DND-41 (cell line): ENCODE measurements at regions not wholly inside any gene's neighbourhood (a gene's known extent, or its start where the extent isn't known, plus 50 kb on each side); places are given as distances from the start of the nearest gene placed in this dataset.

Experiments
- ATAC-seq: fragments of 200-7000 bp; cut with Tn5 transposase; 3 replicates; pipeline ENCODE4 v1.9.1; 2021; ENCODE audit warnings: low read depth; ENCODE audit not compliant: insufficient read depth
- DNase-seq: peaks from one replicate; pipeline ENCODE4 v3.0.0-alpha.2; 2020
- H2AFZ ChIP-seq: 2 replicates; pipeline ENCODE4 v1.6.0; 2012; ENCODE audit warnings: low read depth, low read length
- H3K27ac ChIP-seq: 2 replicates; pipeline ENCODE4 v1.5.1; 2012; ENCODE audit warnings: low read length, inconsistent platforms
- H3K27me3 ChIP-seq: fragments of 200-600 bp; sonication (generic); 2 replicates; pipeline ENCODE4 v1.6.0; 2012; ENCODE audit warnings: low read length, mild to moderate bottlenecking, inconsistent platforms; ENCODE audit not compliant: insufficient read depth, poor library complexity
- H3K36me3 ChIP-seq: 2 replicates; pipeline ENCODE4 v1.5.1; 2012; ENCODE audit warnings: low read length, inconsistent platforms; ENCODE audit not compliant: insufficient read depth
- H3K4me1 ChIP-seq: 2 replicates; pipeline ENCODE4 v1.5.1; 2012; ENCODE audit warnings: mild to moderate bottlenecking, low read length; ENCODE audit not compliant: insufficient read depth
- H3K4me2 ChIP-seq: 2 replicates; pipeline ENCODE4 v1.6.0; 2012; ENCODE audit warnings: mild to moderate bottlenecking, moderate library complexity, low read length, inconsistent platforms; ENCODE audit not compliant: insufficient read depth
- H3K4me3 ChIP-seq, 2 experiments: fragments of 200-600 bp in 1 of 2; shearing (Covaris generic) in 1 of 2; 2 replicates each; pipeline ENCODE4 v1.5.1; 2012 to 2016; ENCODE audit warnings: inconsistent platforms in 2 of 2, low read length in 2 of 2, mild to moderate bottlenecking in 2 of 2, low read depth in 1 of 2, moderate library complexity in 1 of 2
- H3K79me2 ChIP-seq: 2 replicates; pipeline ENCODE4 v1.6.0; 2012; ENCODE audit warnings: low read length, inconsistent platforms; ENCODE audit not compliant: insufficient read depth
- H3K9ac ChIP-seq: 2 replicates; pipeline ENCODE4 v1.6.0; 2012; ENCODE audit warnings: low read depth, mild to moderate bottlenecking, inconsistent platforms, low read length, moderate library complexity
- H3K9me3 ChIP-seq: 2 replicates; pipeline ENCODE4 v1.5.1; 2012; ENCODE audit warnings: low read length, moderate library complexity, mild to moderate bottlenecking, inconsistent platforms; ENCODE audit not compliant: insufficient read depth, severe bottlenecking
- H4K20me1 ChIP-seq: 2 replicates; pipeline ENCODE4 v1.6.0; 2012; ENCODE audit warnings: low read length; ENCODE audit not compliant: insufficient read depth
- CTCF ChIP-seq: IDR thresholded peaks from 2 replicates; pipeline ENCODE4 v1.5.1; 2012; ENCODE audit warnings: borderline replicate concordance, low read length, moderate library complexity, mild to moderate bottlenecking; ENCODE audit not compliant: poor library complexity, severe bottlenecking; ENCODE audit errors: extremely low read depth
- EZH2 ChIP-seq: IDR thresholded peaks from 3 replicates; pipeline ENCODE4 v1.6.1; 2012; ENCODE audit warnings: borderline replicate concordance, low read depth, mild to moderate bottlenecking, moderate library complexity, low read length, inconsistent platforms; ENCODE audit not compliant: severe bottlenecking

- TF ChIP-seq EZH2 = no peak
- no peak for TF ChIP-seq CTCF
- H3K36me3 ChIP-seq = no peaks in the 10 kb centered on the region
- no peak overlapping the region for H2AFZ ChIP-seq
- no peaks in the 10 kb centered on the region for H3K4me1 ChIP-seq
- H3K79me2 ChIP-seq = no peaks in the 10 kb centered on the region
- DNase-seq = no peak
- no peaks in the 10 kb centered on the region for H4K20me1 ChIP-seq
- ATAC-seq = no peak
- H3K9me3 ChIP-seq = peaks cover under 1% of the 10 kb centered on the region
- no peak overlapping the region for H3K4me3 ChIP-seq
- no peaks in the 10 kb centered on the region for H3K27me3 ChIP-seq
- H3K27ac ChIP-seq = no peak overlapping the region
- H3K9ac ChIP-seq = no peak overlapping the region
- H3K4me2 ChIP-seq = no peak overlapping the region
These were observed 134.2 kb upstream of the LIPC start for GRCh38 chr15:58297639-58298038.

- ATAC-seq = no peak
- H2AFZ ChIP-seq = no peak overlapping the region
- H3K4me1 ChIP-seq = no peaks in the 10 kb centered on the region
These were observed 132.6 kb upstream of the LIPC start for GRCh38 chr15:58298879-58299850.

DNA sequence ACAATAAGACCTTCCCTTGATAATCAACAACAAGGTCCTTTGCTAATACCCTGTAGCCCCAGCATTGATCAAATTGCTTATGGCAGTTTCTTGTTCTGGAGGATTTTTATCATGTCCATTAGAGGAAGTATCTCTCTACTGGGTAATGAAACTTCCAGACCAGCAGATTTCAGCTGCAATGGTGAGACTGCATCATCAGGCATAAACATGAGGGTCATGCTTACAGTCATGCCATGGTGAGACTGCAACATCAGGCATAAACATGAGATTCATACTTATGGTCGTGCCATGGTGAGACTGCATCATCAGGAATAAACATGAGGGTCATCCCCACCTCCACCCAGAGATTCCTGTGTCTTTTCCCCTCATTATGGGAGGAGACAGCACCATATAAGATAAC lies 129.0 kb upstream of the LIPC start:
- Histone ChIP-seq H2AFZ (no peak overlapping the region), H3K4me1 (peaks cover 15% of the 10 kb centered on the region), H3K79me2 (no peaks in the 10 kb centered on the region), H3K9ac (no peak overlapping the region), H3K27me3 (no peaks in the 10 kb centered on the region), H3K36me3 (no peaks in the 10 kb centered on the region), H3K9me3 (no peaks in the 10 kb centered on the region), H3K4me2 (no peak overlapping the region), H4K20me1 (no peaks in the 10 kb centered on the region), H3K4me3 (no peak overlapping the region), H3K27ac (no peak overlapping the region)
- TF ChIP-seq EZH2 = no peak
- no peak for TF ChIP-seq CTCF
- DNase-seq (no peak), ATAC-seq (no peak)

More at GRCh38 chr15:58298879-58299850, 132.6 kb upstream of the LIPC start:
- no peak overlapping the region for H3K9ac ChIP-seq
- no peak overlapping the region for H3K27ac ChIP-seq
- no peak for DNase-seq
- no peak overlapping the region for H3K4me3 ChIP-seq
- no peaks in the 10 kb centered on the region for H3K9me3 ChIP-seq
- no peaks in the 10 kb centered on the region for H4K20me1 ChIP-seq
- no peaks in the 10 kb centered on the region for H3K36me3 ChIP-seq
- no peaks in the 10 kb centered on the region for H3K27me3 ChIP-seq
- H3K4me2 ChIP-seq = no peak overlapping the region
- TF ChIP-seq EZH2 (no peak), CTCF (no peak)
- no peaks in the 10 kb centered on the region for H3K79me2 ChIP-seq
